ENCODE measurements at regions not wholly inside any gene's neighbourhood (a gene's known extent, or its start where the extent isn't known, plus 50 kb on each side); places are given as distances from the start of the nearest gene placed in this dataset.
A peak's percentile ranks its signal among the peaks of the same experiment; 100 is the strongest.

GRCh38 chr2:76599732-76600368 lies 889.1 kb upstream of the GCFC2 start:
- ChIA-PET POLR2A (interaction anchor here (0.7 kb wide), 1 partner anchor 864 kb away, joined by 3 read pairs; no protein-coding TSS in a partner anchor), CTCF (interaction anchor here (0.6 to 1.8 kb wide), 5 partner anchors 378 to 811 kb away, joined by 3 to 7 read pairs (median 5); no protein-coding TSS in a partner anchor)
- TF ChIP-seq ELF4 (IDR thresholded peaks at IDR 0.05) (no peak), PKNOX1 (IDR thresholded peaks at IDR 0.05) (peak; percentile 54), ARNT (IDR thresholded peaks at IDR 0.05) (no peak), SP1 (IDR thresholded peaks at IDR 0.05) (no peak)

GRCh38 chr2:76584474-76584873 lies 873.8 kb upstream of the GCFC2 start:
- TF ChIP-seq HDGF (IDR thresholded peaks at IDR 0.05; ENCODE audit: borderline replicate concordance) (no peak), SP1 (IDR thresholded peaks at IDR 0.05) (no peak), CTBP1 (IDR thresholded peaks at IDR 0.05; ENCODE audit: borderline replicate concordance) (no peak)
- no peak for DNase-seq (ENCODE audit: extremely low spot score)
- ChIA-PET CTCF (no interaction called here), POLR2A (no interaction called here)

More at GRCh38 chr2:76599732-76600368, 889.1 kb upstream of the GCFC2 start:
- peak; percentile 67 for DNase-seq (ENCODE audit: extremely low spot score)

GRCh38 chr2:76579911-76580310 lies 869.2 kb upstream of the GCFC2 start:
- POLR2A ChIA-PET, result no interaction called here

GRCh38 chr2:76572981-76573380 lies 862.3 kb upstream of the GCFC2 start:
- POLR2A ChIA-PET, result no interaction called here
- CTCF ChIA-PET, result no interaction called here
- TF ChIP-seq CTBP1 (IDR thresholded peaks at IDR 0.05; ENCODE audit: borderline replicate concordance), result no peak
- no peak for TF ChIP-seq ZNF384 (IDR thresholded peaks at IDR 0.05)
- no peak for TF ChIP-seq HDGF (IDR thresholded peaks at IDR 0.05; ENCODE audit: borderline replicate concordance)
- TF ChIP-seq SP1 (IDR thresholded peaks at IDR 0.05), result no peak
- no peak for TF ChIP-seq FOXA1 (IDR thresholded peaks at IDR 0.05)
- no peak for TF ChIP-seq LEF1 (IDR thresholded peaks at IDR 0.05; ENCODE audit: borderline replicate concordance)
- no peak for TF ChIP-seq BHLHE40 (IDR thresholded peaks at IDR 0.05; ENCODE audit: borderline replicate concordance)
- TF ChIP-seq TARDBP (IDR thresholded peaks at IDR 0.05), result no peak
- no peak for TF ChIP-seq SUZ12 (IDR thresholded peaks at IDR 0.05)
- TF ChIP-seq NFRKB (IDR thresholded peaks at IDR 0.05), result no peak
- no peak for TF ChIP-seq FOXK2 (IDR thresholded peaks at IDR 0.05)
- TF ChIP-seq ELF4 (IDR thresholded peaks at IDR 0.05), result no peak
- TF ChIP-seq ARNT (IDR thresholded peaks at IDR 0.05), result no peak
- TF ChIP-seq PKNOX1 (IDR thresholded peaks at IDR 0.05), result no peak
- TF ChIP-seq L3MBTL2 (conservative IDR thresholded peaks at IDR 0.05), result no peak
- TF ChIP-seq FOXM1 (IDR thresholded peaks at IDR 0.05; ENCODE audit: borderline replicate concordance), result no peak
- DNase-seq (ENCODE audit: extremely low spot score), result no peak

More at GRCh38 chr2:76579911-76580310, 869.2 kb upstream of the GCFC2 start:
- no peak for TF ChIP-seq ARNT (IDR thresholded peaks at IDR 0.05)
- no peak for TF ChIP-seq L3MBTL2 (conservative IDR thresholded peaks at IDR 0.05)
- TF ChIP-seq PKNOX1 (IDR thresholded peaks at IDR 0.05), result no peak
- no peak for TF ChIP-seq LEF1 (IDR thresholded peaks at IDR 0.05; ENCODE audit: borderline replicate concordance)
- no peak for TF ChIP-seq FOXM1 (IDR thresholded peaks at IDR 0.05; ENCODE audit: borderline replicate concordance)
- TF ChIP-seq BHLHE40 (IDR thresholded peaks at IDR 0.05; ENCODE audit: borderline replicate concordance), result no peak
- no peak for TF ChIP-seq NFRKB (IDR thresholded peaks at IDR 0.05)
- TF ChIP-seq SP1 (IDR thresholded peaks at IDR 0.05), result no peak
- no peak for TF ChIP-seq FOXK2 (IDR thresholded peaks at IDR 0.05)
- DNase-seq (ENCODE audit: extremely low spot score), result no peak
- CTCF ChIA-PET, result no interaction called here

- CTCF ChIA-PET, result no interaction called here
- no peak for TF ChIP-seq L3MBTL2 (conservative IDR thresholded peaks at IDR 0.05)
- TF ChIP-seq PKNOX1 (IDR thresholded peaks at IDR 0.05), result no peak
- TF ChIP-seq SP1 (IDR thresholded peaks at IDR 0.05), result no peak
- TF ChIP-seq TARDBP (IDR thresholded peaks at IDR 0.05), result no peak
- TF ChIP-seq BHLHE40 (IDR thresholded peaks at IDR 0.05; ENCODE audit: borderline replicate concordance), result no peak
- TF ChIP-seq ELF4 (IDR thresholded peaks at IDR 0.05), result no peak
- TF ChIP-seq NFRKB (IDR thresholded peaks at IDR 0.05), result no peak
- no peak for TF ChIP-seq FOXK2 (IDR thresholded peaks at IDR 0.05)
- no peak for TF ChIP-seq ARNT (IDR thresholded peaks at IDR 0.05)
- TF ChIP-seq HDGF (IDR thresholded peaks at IDR 0.05; ENCODE audit: borderline replicate concordance), result no peak
- TF ChIP-seq FOXA1 (IDR thresholded peaks at IDR 0.05), result no peak
- no peak for TF ChIP-seq FOXM1 (IDR thresholded peaks at IDR 0.05; ENCODE audit: borderline replicate concordance)
- TF ChIP-seq CTBP1 (IDR thresholded peaks at IDR 0.05; ENCODE audit: borderline replicate concordance), result no peak
- no peak for TF ChIP-seq SUZ12 (IDR thresholded peaks at IDR 0.05)
- no peak for DNase-seq (ENCODE audit: extremely low spot score)
- POLR2A ChIA-PET, result no interaction called here
These were observed 859.1 kb upstream of the GCFC2 start for GRCh38 chr2:76569819-76570218.

GRCh38 chr2:76567478-76567877 lies 856.8 kb upstream of the GCFC2 start:
- DNase-seq (ENCODE audit: extremely low spot score), result no peak
- ChIA-PET CTCF (no interaction called here), POLR2A (no interaction called here)
- TF ChIP-seq BHLHE40 (IDR thresholded peaks at IDR 0.05; ENCODE audit: borderline replicate concordance), result no peak
- no peak for TF ChIP-seq ARNT (IDR thresholded peaks at IDR 0.05)
- TF ChIP-seq FOXK2 (IDR thresholded peaks at IDR 0.05), result no peak
- no peak for TF ChIP-seq FOXM1 (IDR thresholded peaks at IDR 0.05; ENCODE audit: borderline replicate concordance)
- TF ChIP-seq SP1 (IDR thresholded peaks at IDR 0.05), result no peak
- TF ChIP-seq TARDBP (IDR thresholded peaks at IDR 0.05), result no peak
- TF ChIP-seq PKNOX1 (IDR thresholded peaks at IDR 0.05), result no peak
- TF ChIP-seq FOXA1 (IDR thresholded peaks at IDR 0.05), result no peak
- no peak for TF ChIP-seq ZNF384 (IDR thresholded peaks at IDR 0.05)
- TF ChIP-seq SUZ12 (IDR thresholded peaks at IDR 0.05), result no peak
- no peak for TF ChIP-seq NFRKB (IDR thresholded peaks at IDR 0.05)
- no peak for TF ChIP-seq L3MBTL2 (conservative IDR thresholded peaks at IDR 0.05)
- TF ChIP-seq CTBP1 (IDR thresholded peaks at IDR 0.05; ENCODE audit: borderline replicate concordance), result no peak
